Smooth muscle cell (in vitro differentiated cells): ENCODE measurements at regions not wholly inside any gene's neighbourhood (a gene's known extent, or its start where the extent isn't known, plus 50 kb on each side); places are given as distances from the start of the nearest gene placed in this dataset.
A peak's percentile ranks its signal among the peaks of the same experiment; 100 is the strongest.

Source experiments
- DNase-seq: peaks from one replicate; lab custom pipeline; 2025; ENCODE audit not compliant: unreplicated experiment; lab: John Stamatoyannopoulos, UW
- H2AFZ ChIP-seq: fragments of 200-600 bp; sonication (generic); 2 replicates; pipeline ENCODE4 v1.6.0; 2016; ENCODE audit warnings: antibody characterized with exemption, low read depth, mild to moderate bottlenecking
- H3F3A ChIP-seq: fragments of 200-600 bp; sonication (generic); 2 replicates; pipeline ENCODE4 v1.6.0; 2017; ENCODE audit warnings: antibody characterized with exemption, low read depth
- H3K27ac ChIP-seq: fragments of 200-600 bp; sonication (generic); 2 replicates; pipeline ENCODE4 v1.5.1; 2016; ENCODE audit warnings: low read depth, mild to moderate bottlenecking
- H3K27me3 ChIP-seq: fragments of 200-600 bp; sonication (generic); 2 replicates; pipeline ENCODE4 v1.6.1; 2016; ENCODE audit warnings: low read depth, mild to moderate bottlenecking
- H3K36me3 ChIP-seq: fragments of 200-600 bp; sonication (generic); 2 replicates; pipeline ENCODE4 v1.5.1; 2016; ENCODE audit warnings: low read depth
- H3K4me1 ChIP-seq: fragments of 200-600 bp; sonication (generic); 2 replicates; pipeline ENCODE4 v1.5.1; 2016; ENCODE audit warnings: low read depth
- H3K4me2 ChIP-seq: fragments of 200-600 bp; sonication (generic); 2 replicates; pipeline ENCODE4 v1.6.0; 2016; ENCODE audit warnings: mild to moderate bottlenecking
- H3K4me3 ChIP-seq: fragments of 200-600 bp; sonication (generic); 2 replicates; pipeline ENCODE4 v1.5.1; 2016; ENCODE audit warnings: mild to moderate bottlenecking
- H3K79me2 ChIP-seq: fragments of 200-600 bp; sonication (generic); 2 replicates; pipeline ENCODE4 v1.6.0; 2016; ENCODE audit warnings: low read depth, mild to moderate bottlenecking
- H3K9ac ChIP-seq: fragments of 200-600 bp; sonication (generic); 2 replicates; pipeline ENCODE4 v1.6.0; 2016; ENCODE audit warnings: low read depth
- H3K9me3 ChIP-seq: fragments of 200-600 bp; sonication (generic); replicated peaks from 2 replicates; pipeline ENCODE4 v1.5.1; 2016; ENCODE audit warnings: low read depth
- H4K20me1 ChIP-seq: fragments of 200-600 bp; sonication (generic); 2 replicates; pipeline ENCODE4 v1.6.0; 2016; ENCODE audit warnings: low read depth
- CTCF ChIP-seq: fragments of 200-600 bp; sonication (generic); IDR thresholded peaks from 2 replicates; pipeline ENCODE4 v1.5.1; 2017; ENCODE audit warnings: borderline replicate concordance, mild to moderate bottlenecking, antibody characterized with exemption; ENCODE audit not compliant: insufficient read depth, poor library complexity, severe bottlenecking
- WGBS: methylation state at CpG from one replicate; pipeline ENCODE4 v1.1.7; 2016; ENCODE audit warnings: low lambda C conversion rate; 5-methylcytosine and 5-hydroxymethylcytosine counted together

- no peak for DNase-seq
- 42% methylated on average over 3 of the region's 3 CpGs for WGBS
- no peak overlapping the region for H2AFZ ChIP-seq
Measured at GRCh38 chr15:94041746-94042145, 189.6 kb upstream of the MCTP2 start.

GRCh38 chr15:94040541-94041248 lies 190.7 kb upstream of the MCTP2 start:
- H2AFZ ChIP-seq = no peak overlapping the region
- H3K4me3 ChIP-seq = no peak overlapping the region
- H3K4me1 ChIP-seq = no peaks in the 10 kb centered on the region
- WGBS = 95% methylated on average over 2 of the region's 2 CpGs
- no peaks in the 10 kb centered on the region for H3F3A ChIP-seq
- H3K36me3 ChIP-seq = no peaks in the 10 kb centered on the region
- H3K27me3 ChIP-seq = no peaks in the 10 kb centered on the region
- DNase-seq = no peak
- H3K9ac ChIP-seq = no peak overlapping the region
- H4K20me1 ChIP-seq = no peaks in the 10 kb centered on the region
- no peak overlapping the region for H3K27ac ChIP-seq
- no peak for TF ChIP-seq CTCF
- no peaks in the 10 kb centered on the region for H3K9me3 ChIP-seq
- H3K79me2 ChIP-seq = no peaks in the 10 kb centered on the region
- no peak overlapping the region for H3K4me2 ChIP-seq

More at GRCh38 chr15:94041746-94042145, 189.6 kb upstream of the MCTP2 start:
- Histone ChIP-seq H3K4me1 (no peaks in the 10 kb centered on the region), H3K27ac (peak overlapping the region; percentile 32), H3K4me2 (no peak overlapping the region), H3K79me2 (no peaks in the 10 kb centered on the region), H3K27me3 (no peaks in the 10 kb centered on the region), H4K20me1 (no peaks in the 10 kb centered on the region), H3K9me3 (no peaks in the 10 kb centered on the region), H3K36me3 (no peaks in the 10 kb centered on the region), H3K4me3 (no peak overlapping the region), H3K9ac (no peak overlapping the region), H3F3A (no peaks in the 10 kb centered on the region)
- TF ChIP-seq CTCF = no peak

GRCh38 chr15:94036156-94036555 lies 195.2 kb upstream of the MCTP2 start:
- H3K36me3 ChIP-seq = no peaks in the 10 kb centered on the region

More at GRCh38 chr15:94036156-94036555, 195.2 kb upstream of the MCTP2 start:
- Histone ChIP-seq H2AFZ (no peak overlapping the region), H3K4me3 (no peak overlapping the region), H3K4me2 (no peak overlapping the region), H3K4me1 (no peaks in the 10 kb centered on the region), H3K9me3 (no peaks in the 10 kb centered on the region), H3K27me3 (no peaks in the 10 kb centered on the region), H3K79me2 (no peaks in the 10 kb centered on the region), H3F3A (no peaks in the 10 kb centered on the region), H3K27ac (no peak overlapping the region), H3K9ac (no peak overlapping the region), H4K20me1 (no peaks in the 10 kb centered on the region)
- no peak for TF ChIP-seq CTCF
- no peak for DNase-seq
- 88% methylated on average over 2 of the region's 2 CpGs for WGBS
